Neural cell (in vitro differentiated cells): ENCODE measurements at regions not wholly inside any gene's neighbourhood (a gene's known extent, or its start where the extent isn't known, plus 50 kb on each side); places are given as distances from the start of the nearest gene placed in this dataset.

Source experiments
- H2AFZ ChIP-seq: fragments of 200-600, 300-800 bp; sonication (generic), shearing (Covaris generic); 2 replicates; pipeline ENCODE4 v1.6.0; 2014; ENCODE audit warnings: low read depth, mild to moderate bottlenecking, antibody characterized with exemption, low read length, moderate library complexity
- H3F3A ChIP-seq: fragments of 200-600 bp; shearing (Covaris generic); 2 replicates; pipeline ENCODE4 v1.6.1; 2016; ENCODE audit warnings: mild to moderate bottlenecking, moderate library complexity, mixed read lengths, antibody characterized with exemption, low read length; ENCODE audit not compliant: insufficient read depth, poor library complexity, severe bottlenecking
- H3K27ac ChIP-seq: fragments of 200-600, 300-800 bp; sonication (generic), shearing (Covaris generic); 2 replicates; pipeline ENCODE4 v1.5.1; 2014; ENCODE audit warnings: mild to moderate bottlenecking, low read length, moderate library complexity
- H3K27me3 ChIP-seq: fragments of 300-800, 200-600 bp; sonication (generic), shearing (Covaris generic); 2 replicates; pipeline ENCODE4 v1.6.0; 2014; ENCODE audit warnings: mild to moderate bottlenecking, low read depth, low read length, moderate library complexity; ENCODE audit not compliant: insufficient read depth
- H3K36me3 ChIP-seq: fragments of 300-800, 200-600 bp; sonication (generic), shearing (Covaris generic); 2 replicates; pipeline ENCODE4 v1.5.1; 2014; ENCODE audit warnings: mild to moderate bottlenecking, antibody characterized with exemption, low read length, moderate library complexity; ENCODE audit not compliant: insufficient read depth
- H3K4me2 ChIP-seq: fragments of 300-800, 200-600 bp; sonication (generic), shearing (Covaris generic); 2 replicates; pipeline ENCODE4 v1.6.0; 2014; ENCODE audit warnings: mild to moderate bottlenecking, low read length
- H3K4me3 ChIP-seq: fragments of 300-800, 200-600 bp; sonication (generic), shearing (Covaris generic); 2 replicates; pipeline ENCODE4 v1.5.1; 2014; ENCODE audit warnings: mild to moderate bottlenecking, low read length, moderate library complexity
- H3K79me2 ChIP-seq: fragments of 200-600 bp; shearing (Covaris generic); replicated peaks from 2 replicates; pipeline ENCODE4 v1.6.0; 2014; ENCODE audit warnings: mild to moderate bottlenecking, low read length, moderate library complexity; ENCODE audit not compliant: insufficient read depth
- H3K9ac ChIP-seq: fragments of 300-800, 200-600 bp; sonication (generic), shearing (Covaris generic); 2 replicates; pipeline ENCODE4 v1.6.1; 2016; ENCODE audit warnings: mild to moderate bottlenecking, low read length, mixed read lengths
- H3K9me2 ChIP-seq: fragments of 200-600 bp; shearing (Covaris generic); 2 replicates; pipeline ENCODE4 v1.6.1; 2016; ENCODE audit warnings: mild to moderate bottlenecking, low read length, mixed read lengths; ENCODE audit not compliant: insufficient read depth
- H3K9me3 ChIP-seq: fragments of 200-600, 300-800 bp; sonication (generic), shearing (Covaris generic); 2 replicates; pipeline ENCODE4 v1.6.1; 2016; ENCODE audit warnings: mild to moderate bottlenecking, mixed run types, low read length, moderate library complexity, mixed read lengths
- H4K20me1 ChIP-seq: fragments of 200-600 bp; shearing (Covaris generic); 2 replicates; pipeline ENCODE4 v1.6.1; 2016; ENCODE audit warnings: mild to moderate bottlenecking, mixed run types; ENCODE audit not compliant: insufficient read depth
- EP300 ChIP-seq: fragments of 450-650 bp; conservative IDR thresholded peaks from 2 replicates; pipeline ENCODE4 v1.6.1; 2014; ENCODE audit warnings: antibody characterized with exemption, mild to moderate bottlenecking, moderate library complexity; ENCODE audit not compliant: poor library complexity, severe bottlenecking
- EZH2 ChIP-seq: fragments of 200-600, 300-800 bp; shearing (Covaris generic), sonication (generic); IDR thresholded peaks from 2 replicates; pipeline ENCODE4 v1.6.1; 2014; ENCODE audit warnings: antibody characterized with exemption, low read length, borderline replicate concordance, mild to moderate bottlenecking; ENCODE audit not compliant: insufficient read depth, poor library complexity, severe bottlenecking
- MXI1 ChIP-seq: fragments of 450-650 bp; conservative IDR thresholded peaks from 2 replicates; pipeline ENCODE4 v1.6.1; 2014; ENCODE audit warnings: antibody characterized with exemption, mild to moderate bottlenecking; ENCODE audit not compliant: poor library complexity, severe bottlenecking
- POLR2AphosphoS5 ChIP-seq: IDR thresholded peaks from 2 replicates; pipeline ENCODE4 v1.6.1; 2012
- RAD21 ChIP-seq: fragments of 450-650 bp; conservative IDR thresholded peaks from 2 replicates; pipeline ENCODE4 v1.6.1; 2014; ENCODE audit warnings: antibody characterized with exemption, mild to moderate bottlenecking, moderate library complexity
- SMC3 ChIP-seq: fragments of 450-650 bp; conservative IDR thresholded peaks from 2 replicates; pipeline ENCODE4 v1.6.1; 2014; ENCODE audit warnings: antibody characterized with exemption, mild to moderate bottlenecking, moderate library complexity; ENCODE audit not compliant: poor library complexity
- TAF1 ChIP-seq: IDR thresholded peaks from 2 replicates; pipeline ENCODE4 v1.6.1; 2012; ENCODE audit warnings: low read depth
- TF ChIP-seq, protein P1 (sequence below): IDR thresholded peaks from 2 replicates; pipeline ENCODE4 v1.6.1; 2012; ENCODE audit warnings: borderline replicate concordance
- TF ChIP-seq, protein P2 (sequence below): fragments of 450-650 bp; IDR thresholded peaks from 2 replicates; pipeline ENCODE4 v1.5.1; 2014; ENCODE audit warnings: antibody characterized with exemption, mild to moderate bottlenecking, moderate library complexity; ENCODE audit not compliant: poor library complexity, severe bottlenecking

DNA sequence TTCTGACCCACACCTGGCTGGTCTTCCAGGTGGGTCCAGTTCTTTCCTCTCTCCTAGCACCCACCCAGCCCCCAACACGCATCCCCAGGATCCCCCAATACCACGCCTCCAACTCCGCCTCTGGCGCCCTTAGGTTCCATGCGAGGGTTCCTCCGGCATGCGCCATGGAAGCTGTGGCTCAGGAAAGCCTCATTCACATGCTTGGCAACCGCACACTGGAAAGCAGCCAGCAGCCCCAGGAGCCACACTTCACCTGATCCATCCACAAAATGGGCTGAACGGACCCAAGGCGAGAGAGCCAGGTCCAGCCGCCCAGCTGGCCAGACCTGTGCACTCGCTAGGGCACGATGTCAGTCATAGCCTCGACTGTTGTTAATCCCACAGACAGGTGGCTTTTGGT, 161.2 kb downstream of the PSMG1 start:
- Histone ChIP-seq H3K4me2 (no peak overlapping the region), H2AFZ (no peak overlapping the region), H3F3A (no peaks in the 10 kb centered on the region), H3K27me3 (no peaks in the 10 kb centered on the region), H3K36me3 (no peaks in the 10 kb centered on the region), H3K79me2 (no peaks in the 10 kb centered on the region), H3K9me2 (no peaks in the 10 kb centered on the region), H3K4me3 (no peak overlapping the region), H3K9me3 (no peaks in the 10 kb centered on the region), H3K27ac (no peak overlapping the region), H4K20me1 (no peaks in the 10 kb centered on the region), H3K9ac (no peak overlapping the region)
- TF ChIP-seq EZH2, result no peak
- TF ChIP-seq, protein P1, sequence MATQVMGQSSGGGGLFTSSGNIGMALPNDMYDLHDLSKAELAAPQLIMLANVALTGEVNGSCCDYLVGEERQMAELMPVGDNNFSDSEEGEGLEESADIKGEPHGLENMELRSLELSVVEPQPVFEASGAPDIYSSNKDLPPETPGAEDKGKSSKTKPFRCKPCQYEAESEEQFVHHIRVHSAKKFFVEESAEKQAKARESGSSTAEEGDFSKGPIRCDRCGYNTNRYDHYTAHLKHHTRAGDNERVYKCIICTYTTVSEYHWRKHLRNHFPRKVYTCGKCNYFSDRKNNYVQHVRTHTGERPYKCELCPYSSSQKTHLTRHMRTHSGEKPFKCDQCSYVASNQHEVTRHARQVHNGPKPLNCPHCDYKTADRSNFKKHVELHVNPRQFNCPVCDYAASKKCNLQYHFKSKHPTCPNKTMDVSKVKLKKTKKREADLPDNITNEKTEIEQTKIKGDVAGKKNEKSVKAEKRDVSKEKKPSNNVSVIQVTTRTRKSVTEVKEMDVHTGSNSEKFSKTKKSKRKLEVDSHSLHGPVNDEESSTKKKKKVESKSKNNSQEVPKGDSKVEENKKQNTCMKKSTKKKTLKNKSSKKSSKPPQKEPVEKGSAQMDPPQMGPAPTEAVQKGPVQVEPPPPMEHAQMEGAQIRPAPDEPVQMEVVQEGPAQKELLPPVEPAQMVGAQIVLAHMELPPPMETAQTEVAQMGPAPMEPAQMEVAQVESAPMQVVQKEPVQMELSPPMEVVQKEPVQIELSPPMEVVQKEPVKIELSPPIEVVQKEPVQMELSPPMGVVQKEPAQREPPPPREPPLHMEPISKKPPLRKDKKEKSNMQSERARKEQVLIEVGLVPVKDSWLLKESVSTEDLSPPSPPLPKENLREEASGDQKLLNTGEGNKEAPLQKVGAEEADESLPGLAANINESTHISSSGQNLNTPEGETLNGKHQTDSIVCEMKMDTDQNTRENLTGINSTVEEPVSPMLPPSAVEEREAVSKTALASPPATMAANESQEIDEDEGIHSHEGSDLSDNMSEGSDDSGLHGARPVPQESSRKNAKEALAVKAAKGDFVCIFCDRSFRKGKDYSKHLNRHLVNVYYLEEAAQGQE, result no peak
- TF ChIP-seq MXI1, result no peak
- no peak for TF ChIP-seq TAF1
- TF ChIP-seq SMC3, result no peak
- TF ChIP-seq RAD21, result no peak
- no peak for TF ChIP-seq POLR2AphosphoS5
- TF ChIP-seq EP300, result no peak
- TF ChIP-seq, protein P2, sequence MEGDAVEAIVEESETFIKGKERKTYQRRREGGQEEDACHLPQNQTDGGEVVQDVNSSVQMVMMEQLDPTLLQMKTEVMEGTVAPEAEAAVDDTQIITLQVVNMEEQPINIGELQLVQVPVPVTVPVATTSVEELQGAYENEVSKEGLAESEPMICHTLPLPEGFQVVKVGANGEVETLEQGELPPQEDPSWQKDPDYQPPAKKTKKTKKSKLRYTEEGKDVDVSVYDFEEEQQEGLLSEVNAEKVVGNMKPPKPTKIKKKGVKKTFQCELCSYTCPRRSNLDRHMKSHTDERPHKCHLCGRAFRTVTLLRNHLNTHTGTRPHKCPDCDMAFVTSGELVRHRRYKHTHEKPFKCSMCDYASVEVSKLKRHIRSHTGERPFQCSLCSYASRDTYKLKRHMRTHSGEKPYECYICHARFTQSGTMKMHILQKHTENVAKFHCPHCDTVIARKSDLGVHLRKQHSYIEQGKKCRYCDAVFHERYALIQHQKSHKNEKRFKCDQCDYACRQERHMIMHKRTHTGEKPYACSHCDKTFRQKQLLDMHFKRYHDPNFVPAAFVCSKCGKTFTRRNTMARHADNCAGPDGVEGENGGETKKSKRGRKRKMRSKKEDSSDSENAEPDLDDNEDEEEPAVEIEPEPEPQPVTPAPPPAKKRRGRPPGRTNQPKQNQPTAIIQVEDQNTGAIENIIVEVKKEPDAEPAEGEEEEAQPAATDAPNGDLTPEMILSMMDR, result no peak

DNA sequence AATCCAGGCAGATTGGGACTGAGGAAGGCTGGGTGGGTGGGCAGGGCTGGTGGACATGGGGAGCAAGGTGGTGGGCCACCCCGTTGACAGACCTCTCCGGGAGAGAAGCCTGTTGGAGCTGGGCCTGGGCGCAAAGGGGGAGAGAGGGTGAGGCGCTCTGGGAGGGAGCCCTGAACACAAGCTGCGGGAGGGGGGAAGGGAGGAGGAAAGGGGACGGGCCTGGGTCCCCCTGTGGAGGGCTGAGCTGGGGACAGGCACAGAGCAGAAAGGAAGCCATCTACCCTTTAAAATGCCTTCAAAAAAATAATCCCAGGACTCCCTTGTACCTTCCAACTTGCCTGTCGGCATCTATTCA, 161.8 kb downstream of the PSMG1 start:
- Histone ChIP-seq H3F3A (no peaks in the 10 kb centered on the region), H4K20me1 (no peaks in the 10 kb centered on the region), H3K4me3 (no peak overlapping the region), H3K79me2 (no peaks in the 10 kb centered on the region), H3K36me3 (no peaks in the 10 kb centered on the region), H3K9me2 (no peaks in the 10 kb centered on the region), H2AFZ (no peak overlapping the region), H3K27me3 (no peaks in the 10 kb centered on the region), H3K9me3 (no peaks in the 10 kb centered on the region), H3K9ac (no peak overlapping the region), H3K27ac (no peak overlapping the region), H3K4me2 (no peak overlapping the region)
- TF ChIP-seq, protein P2, result no peak
- TF ChIP-seq MXI1 (no peak), RAD21 (no peak), POLR2AphosphoS5 (no peak), EP300 (no peak), EZH2 (no peak), SMC3 (no peak), TAF1 (no peak)
- TF ChIP-seq, protein P1, result no peak
